Endothelial cell (in vitro differentiated cells): ENCODE measurements at regions not wholly inside any gene's neighbourhood (a gene's known extent, or its start where the extent isn't known, plus 50 kb on each side); places are given as distances from the start of the nearest gene placed in this dataset.

Experiments used
- DNase-seq: peaks from one replicate; pipeline ENCODE4 v3.0.0; 2021; ENCODE audit warnings: low spot score
- H3K27ac Mint-ChIP-seq: one replicate; pipeline ENCODE4 v1.8.0; 2021; ENCODE audit warnings: mixed read lengths, inconsistent platforms; ENCODE audit not compliant: unreplicated experiment
- H3K27me3 Mint-ChIP-seq: one replicate; pipeline ENCODE4 v1.8.0; 2021; ENCODE audit warnings: mild to moderate bottlenecking, moderate library complexity, mixed read lengths, inconsistent platforms; ENCODE audit not compliant: unreplicated experiment
- H3K36me3 Mint-ChIP-seq: one replicate; pipeline ENCODE4 v1.8.0; 2021; ENCODE audit warnings: mild to moderate bottlenecking, low read depth, mixed read lengths, inconsistent platforms; ENCODE audit not compliant: unreplicated experiment
- H3K4me1 Mint-ChIP-seq: one replicate; pipeline ENCODE4 v1.8.0; 2021; ENCODE audit warnings: mild to moderate bottlenecking, mixed read lengths, inconsistent platforms; ENCODE audit not compliant: unreplicated experiment
- H3K4me3 Mint-ChIP-seq: one replicate; pipeline ENCODE4 v1.8.0; 2021; ENCODE audit warnings: mild to moderate bottlenecking, mixed read lengths, inconsistent platforms; ENCODE audit not compliant: unreplicated experiment
- H3K9me3 Mint-ChIP-seq: one replicate; pipeline ENCODE4 v1.8.0; 2021; ENCODE audit warnings: mixed read lengths, inconsistent platforms; ENCODE audit not compliant: unreplicated experiment
- CTCF ChIP-seq: fragments of 200-600 bp; sonication (generic); IDR thresholded peaks from one replicate; pipeline ENCODE4 v1.5.0; 2021; ENCODE audit warnings: antibody characterized with exemption; ENCODE audit not compliant: unreplicated experiment

DNA sequence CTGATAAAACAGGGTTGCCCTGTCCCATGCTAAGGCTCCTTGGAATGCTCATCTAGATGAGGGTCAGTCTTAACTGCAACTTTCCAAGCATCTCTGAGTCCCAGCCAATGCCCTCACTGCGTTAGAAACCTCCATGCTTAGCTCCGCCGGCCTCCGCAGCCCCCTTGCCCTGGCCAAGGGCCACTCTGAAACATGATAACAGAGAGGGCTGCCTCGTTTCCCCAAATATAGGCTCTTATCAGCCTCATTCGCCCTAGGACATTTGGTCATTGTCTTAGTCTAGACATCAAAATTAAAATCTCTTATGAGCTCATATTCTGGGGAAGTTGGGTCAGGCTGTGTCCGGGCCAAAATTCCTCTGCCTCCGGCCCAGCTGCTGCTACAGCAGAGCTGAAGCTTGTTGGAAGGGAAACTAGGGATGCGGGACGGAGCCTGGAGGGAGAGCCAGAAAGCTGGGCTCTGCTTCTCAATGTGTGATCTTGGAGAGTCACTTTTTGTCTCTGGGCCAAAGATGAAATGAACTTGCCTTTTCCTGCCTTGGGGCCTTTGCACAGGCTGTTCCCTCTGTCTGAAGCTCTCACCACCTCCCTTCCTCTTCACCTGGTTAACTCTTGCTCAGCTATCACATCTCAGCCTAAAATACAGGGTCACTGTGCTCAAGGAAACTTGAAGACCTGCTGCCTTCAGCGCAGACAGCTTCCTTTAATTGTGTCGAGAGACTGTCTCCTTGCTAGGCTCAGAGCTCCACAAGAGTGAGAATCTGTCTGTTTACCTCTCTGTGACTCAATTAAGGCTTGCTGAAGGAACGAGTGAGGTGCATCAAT, 191.3 kb downstream of the RGS3 start:
- Mint-ChIP-seq H3K36me3 (peaks cover 8% of the 10 kb centered on the region), H3K27ac (peak overlapping the region; percentile 93), H3K4me3 (peak overlapping the region; percentile 5), H3K27me3 (peaks cover 26% of the 10 kb centered on the region), H3K4me1 (peaks cover 87% of the 10 kb centered on the region), H3K9me3 (no peaks in the 10 kb centered on the region)
- TF ChIP-seq CTCF, result no peak
- DNase-seq, result no peak

DNA sequence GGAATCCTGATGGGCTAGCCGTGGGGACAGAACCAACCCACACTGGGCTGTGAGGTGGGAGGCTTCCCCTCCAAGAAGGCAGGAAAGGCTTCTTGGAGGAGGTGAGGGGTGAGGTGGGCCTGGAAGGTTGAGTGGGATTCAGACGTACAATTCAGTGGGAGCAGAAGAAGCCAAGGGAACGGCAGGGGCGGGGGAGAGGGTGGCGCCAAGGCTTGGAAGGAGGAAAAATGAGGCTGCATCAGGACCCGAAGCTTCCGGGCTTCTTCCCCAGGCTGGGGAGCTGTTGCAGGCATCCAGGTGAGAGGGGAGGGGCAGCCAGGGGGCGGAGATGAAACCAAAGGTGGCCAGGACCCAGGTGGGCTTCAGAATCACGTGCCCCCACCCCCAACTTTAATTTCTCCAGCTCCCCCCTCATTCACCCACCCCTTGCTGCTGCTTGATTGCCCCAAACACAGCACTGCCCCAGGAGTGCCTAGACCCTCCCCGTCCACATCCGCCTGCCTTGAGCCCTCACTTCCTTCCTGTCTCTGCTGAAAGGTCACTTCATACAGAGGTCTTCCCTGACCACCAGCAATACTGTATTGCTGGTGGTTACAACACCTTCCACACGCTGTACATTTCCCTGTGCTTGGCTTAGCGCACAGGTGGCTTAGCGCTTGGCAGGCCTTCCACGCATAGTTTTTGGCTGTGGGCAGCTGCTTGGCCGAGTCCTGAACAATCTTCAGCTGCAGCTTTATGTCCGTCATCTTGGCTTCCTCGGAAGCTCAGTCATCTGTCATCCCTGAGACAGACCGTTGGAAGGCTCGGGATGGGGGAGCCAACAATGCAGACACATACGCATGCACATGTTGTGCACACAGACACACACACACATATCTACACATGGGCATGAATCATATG, 193.5 kb downstream of the RGS3 start:
- H3K4me1 Mint-ChIP-seq, result peaks cover 77% of the 10 kb centered on the region
- no peak for DNase-seq
- H3K9me3 Mint-ChIP-seq, result no peaks in the 10 kb centered on the region
- TF ChIP-seq CTCF, result no peak
- peaks cover 8% of the 10 kb centered on the region for H3K36me3 Mint-ChIP-seq
- H3K27me3 Mint-ChIP-seq, result peaks cover 26% of the 10 kb centered on the region
- H3K27ac Mint-ChIP-seq, result peak overlapping the region; percentile 92
- H3K4me3 Mint-ChIP-seq, result peak overlapping the region; percentile 47

DNA sequence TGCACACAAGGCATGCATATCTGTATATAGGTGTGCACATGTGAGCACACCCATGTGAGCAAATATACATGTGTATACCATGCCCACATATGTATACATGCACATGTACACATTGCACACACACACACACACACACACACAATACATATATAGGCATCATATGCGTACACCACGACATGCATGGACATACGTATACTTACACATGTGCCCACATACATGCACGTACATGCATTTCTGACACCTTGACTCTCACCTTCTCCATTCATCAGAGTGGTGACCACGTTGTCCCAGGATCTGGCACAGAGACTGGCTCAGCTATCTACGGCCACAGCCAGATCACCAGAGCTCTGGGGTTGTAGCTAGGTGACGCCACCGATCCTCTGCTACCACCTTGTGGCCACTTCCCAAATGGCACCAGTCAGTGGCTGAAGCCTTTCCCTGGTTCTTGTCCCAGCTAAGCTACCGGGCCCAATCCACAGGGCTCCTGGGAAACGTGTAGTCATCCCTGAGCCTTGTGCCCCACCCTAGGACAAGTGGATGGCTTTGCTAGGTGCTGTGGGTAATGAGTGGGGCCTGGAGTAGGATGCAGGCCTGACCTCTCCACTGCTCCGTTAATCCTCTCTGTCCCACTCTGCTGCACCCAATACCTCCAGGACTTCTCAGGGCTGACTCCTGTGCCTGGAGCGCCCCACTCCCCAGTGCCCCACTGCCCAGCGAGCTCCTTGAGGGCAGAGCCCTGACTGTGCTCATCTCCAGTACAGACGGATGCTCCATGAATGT, 194.4 kb downstream of the RGS3 start:
- peak; percentile 96 for DNase-seq
- H3K4me3 Mint-ChIP-seq, result peak overlapping the region; percentile 69
- peaks cover 73% of the 10 kb centered on the region for H3K4me1 Mint-ChIP-seq
- peak; percentile 88 for TF ChIP-seq CTCF
- peaks cover 5% of the 10 kb centered on the region for H3K36me3 Mint-ChIP-seq
- peaks cover 26% of the 10 kb centered on the region for H3K27me3 Mint-ChIP-seq
- peak overlapping the region; percentile 89 for H3K27ac Mint-ChIP-seq
- no peaks in the 10 kb centered on the region for H3K9me3 Mint-ChIP-seq

DNA sequence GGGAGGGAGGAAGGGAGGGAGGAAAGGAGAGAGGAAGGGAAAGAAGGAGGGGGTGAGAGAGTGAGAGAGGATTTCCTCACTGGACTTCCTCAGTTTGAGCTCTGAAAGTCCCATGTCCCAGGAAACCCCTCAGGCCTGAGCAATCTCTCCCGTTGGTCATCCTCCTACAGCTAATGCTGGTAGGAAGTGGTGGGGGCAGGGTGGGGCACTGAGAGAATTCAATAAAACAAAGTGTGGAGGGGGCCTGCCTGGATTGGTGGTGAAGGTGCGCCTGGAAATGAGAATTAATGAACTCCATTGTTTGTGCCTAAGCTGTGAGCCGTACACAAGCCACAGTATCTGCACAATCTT, 195.0 kb downstream of the RGS3 start:
- peaks cover 26% of the 10 kb centered on the region for H3K27me3 Mint-ChIP-seq
- TF ChIP-seq CTCF, result no peak
- no peak for DNase-seq
- H3K4me3 Mint-ChIP-seq, result no peak overlapping the region
- no peaks in the 10 kb centered on the region for H3K9me3 Mint-ChIP-seq
- peak overlapping the region; percentile 89 for H3K27ac Mint-ChIP-seq
- H3K4me1 Mint-ChIP-seq, result peaks cover 75% of the 10 kb centered on the region
- peaks cover 3% of the 10 kb centered on the region for H3K36me3 Mint-ChIP-seq
